A549 (cell line): ENCODE measurements at regions not wholly inside any gene's neighbourhood (a gene's known extent, or its start where the extent isn't known, plus 50 kb on each side); places are given as distances from the start of the nearest gene placed in this dataset.
"Not testable (repeated sequence)": the region's sequence is repeated elsewhere in the genome, so short reads cannot be mapped to it uniquely, and the experiment has no call there.

ENCODE experiments used
- CHD2 ChIP-seq: fragments of 150-350 bp; IDR thresholded peaks from 2 replicates; pipeline ENCODE4 v1.6.1; 2014; ENCODE audit warnings: low read length; ENCODE audit not compliant: partially characterized antibody
- CTCF ChIP-seq: fragments of >200 bp; sonication (Bioruptor Twin); formaldehyde crosslinking; IDR thresholded peaks from 3 replicates; pipeline ENCODE4 v1.5.1; 2016
- MYC ChIP-seq: IDR thresholded peaks from 2 replicates; pipeline ENCODE4 v1.6.1; 2012; ENCODE audit warnings: mild to moderate bottlenecking, inconsistent platforms, low read length, improper control_type of control experiment, borderline replicate concordance
- POLR2A ChIP-seq: IDR thresholded peaks from 2 replicates; pipeline ENCODE4 v1.6.1; 2012; ENCODE audit warnings: mild to moderate bottlenecking, low read length
- SMC3 ChIP-seq: fragments of >200 bp; sonication (Bioruptor Twin); formaldehyde crosslinking; IDR thresholded peaks from 3 replicates; pipeline ENCODE4 v1.6.1; 2018; ENCODE audit warnings: inconsistent platforms

DNA sequence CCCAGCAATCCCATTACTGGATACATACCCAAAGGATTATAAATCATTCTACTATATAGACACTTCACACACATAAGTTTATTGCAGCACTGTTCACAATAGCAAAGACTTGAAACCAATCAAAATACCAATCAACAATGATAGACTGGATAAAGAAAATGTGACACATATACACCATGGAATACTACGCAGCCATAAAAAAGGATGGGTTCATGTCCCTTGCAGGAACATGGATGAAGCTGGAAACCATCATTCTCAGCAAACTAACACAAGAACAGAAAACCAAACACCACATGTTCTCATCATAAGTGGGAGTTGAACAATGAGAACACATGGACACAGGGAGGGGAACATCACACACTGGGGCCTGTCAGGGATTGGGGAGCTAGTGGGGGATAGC is 475.4 kb upstream of the NFIA start:
- TF ChIP-seq CTCF, MYC, POLR2A, CHD2, SMC3: not testable (repeated sequence)
